ENCODE measurements at regions not wholly inside any gene's neighbourhood (a gene's known extent, or its start where the extent isn't known, plus 50 kb on each side); places are given as distances from the start of the nearest gene placed in this dataset.

- no peak overlapping the region for H3K4me3 ChIP-seq (ENCODE audit: low read depth, low read length)
Measured at GRCh38 chr3:72336114-72336651, 512.1 kb downstream of the SHQ1 start.

GRCh38 chr3:72335458-72336095 is 512.7 kb downstream of the SHQ1 start:
- no peak overlapping the region for H3K4me3 ChIP-seq (ENCODE audit: low read depth, low read length)

GRCh38 chr3:72334681-72335457 is 513.4 kb downstream of the SHQ1 start:
- H3K4me3 ChIP-seq (ENCODE audit: low read depth, low read length) = no peak overlapping the region

GRCh38 chr3:72332689-72333088 is 515.6 kb downstream of the SHQ1 start:
- H3K4me3 ChIP-seq (ENCODE audit: low read depth, low read length) = no peak overlapping the region

- H3K4me3 ChIP-seq (ENCODE audit: low read depth, low read length) = no peak overlapping the region
Measured at GRCh38 chr3:72332036-72332435, 516.2 kb downstream of the SHQ1 start.

- H3K4me3 ChIP-seq (ENCODE audit: low read depth, low read length) = no peak overlapping the region
Measured at GRCh38 chr3:72331076-72331475, 517.2 kb downstream of the SHQ1 start.

- H3K4me3 ChIP-seq (ENCODE audit: low read depth, low read length) = no peak overlapping the region
Measured at GRCh38 chr3:72329354-72329753, 518.9 kb downstream of the SHQ1 start.

- no peak overlapping the region for H3K4me3 ChIP-seq (ENCODE audit: low read depth, low read length)
Measured at GRCh38 chr3:72328755-72329277, 519.4 kb downstream of the SHQ1 start.

GRCh38 chr3:72327008-72327407 is 521.2 kb downstream of the SHQ1 start:
- H3K4me3 ChIP-seq (ENCODE audit: low read depth, low read length) = no peak overlapping the region

- H3K4me3 ChIP-seq (ENCODE audit: low read depth, low read length) = no peak overlapping the region
Measured at GRCh38 chr3:72324253-72324811, 523.9 kb downstream of the SHQ1 start.

GRCh38 chr3:72323773-72324172 is 524.5 kb downstream of the SHQ1 start:
- H3K4me3 ChIP-seq (ENCODE audit: low read depth, low read length) = no peak overlapping the region

- no peak overlapping the region for H3K4me3 ChIP-seq (ENCODE audit: low read depth, low read length)
Measured at GRCh38 chr3:72322264-72322976, 525.8 kb downstream of the SHQ1 start.

- H3K4me3 ChIP-seq (ENCODE audit: low read depth, low read length) = no peak overlapping the region
Measured at GRCh38 chr3:72320955-72321303, 527.3 kb downstream of the SHQ1 start.

- no peak overlapping the region for H3K4me3 ChIP-seq (ENCODE audit: low read depth, low read length)
Measured at GRCh38 chr3:72320095-72320954, 527.9 kb downstream of the SHQ1 start.

GRCh38 chr3:72319194-72320094 is 528.8 kb downstream of the SHQ1 start:
- no peak overlapping the region for H3K4me3 ChIP-seq (ENCODE audit: low read depth, low read length)

GRCh38 chr3:72318504-72319193 is 529.6 kb downstream of the SHQ1 start:
- H3K4me3 ChIP-seq (ENCODE audit: low read depth, low read length) = no peak overlapping the region

- no peak overlapping the region for H3K4me3 ChIP-seq (ENCODE audit: low read depth, low read length)
Measured at GRCh38 chr3:72317491-72317890, 530.8 kb downstream of the SHQ1 start.

GRCh38 chr3:72316501-72317279 is 531.6 kb downstream of the SHQ1 start:
- H3K4me3 ChIP-seq (ENCODE audit: low read depth, low read length) = no peak overlapping the region

Data from iPS-11a (cell line).